Keratinocyte (primary cell): ENCODE measurements at regions not wholly inside any gene's neighbourhood (a gene's known extent, or its start where the extent isn't known, plus 50 kb on each side); places are given as distances from the start of the nearest gene placed in this dataset.

ENCODE experiments used
- DNase-seq: peaks from one replicate; pipeline ENCODE4 v3.0.0-alpha.2; 2011; ENCODE audit warnings: low read depth, missing footprints, low spot score
- FAIRE-seq: peaks from 2 replicates; lab custom pipeline; 2011; peaks lifted over from hg19 to GRCh38; lab: Jason Lieb, UNC
- H2AFZ ChIP-seq: 2 replicates; pipeline ENCODE4 v1.6.0; 2012; ENCODE audit warnings: low read length, control low read depth, inconsistent platforms; ENCODE audit not compliant: control insufficient read depth
- H3K27ac ChIP-seq: 2 replicates; pipeline ENCODE4 v1.5.1; 2011; ENCODE audit warnings: low read length; ENCODE audit not compliant: control insufficient read depth, insufficient read depth
- H3K27me3 ChIP-seq: 3 replicates; pipeline ENCODE4 v1.6.0; 2011; ENCODE audit warnings: low read length; ENCODE audit not compliant: control insufficient read depth, insufficient read depth; ENCODE audit errors: extremely low read depth
- H3K36me3 ChIP-seq, 2 experiments: 2 replicates in 1 of 2; 3 replicates in 1 of 2; pipeline ENCODE4 v1.5.1; 2011; ENCODE audit warnings: low read length in 2 of 2, mild to moderate bottlenecking in 1 of 2; ENCODE audit not compliant: control insufficient read depth in 2 of 2, insufficient read depth in 2 of 2; ENCODE audit errors: extremely low read depth in 1 of 2
- H3K4me1 ChIP-seq: 3 replicates; pipeline ENCODE4 v1.5.1; 2011; ENCODE audit warnings: low read length; ENCODE audit not compliant: control insufficient read depth, insufficient read depth; ENCODE audit errors: extremely low read depth
- H3K4me2 ChIP-seq: 3 replicates; pipeline ENCODE4 v1.6.0; 2011; ENCODE audit warnings: low read depth, low read length; ENCODE audit not compliant: control insufficient read depth, insufficient read depth; ENCODE audit errors: extremely low read depth
- H3K4me3 ChIP-seq, 3 experiments: fragments of 200-600 bp in 1 of 3; sonication (generic) in 1 of 3; 2 replicates in 2 of 3; 3 replicates in 1 of 3; pipeline ENCODE4 v1.5.1; 2011 to 2016; ENCODE audit warnings: low read length in 3 of 3, mild to moderate bottlenecking in 3 of 3, control low read depth in 2 of 3, inconsistent platforms in 1 of 3, low read depth in 1 of 3, mixed read lengths in 1 of 3, mixed run types in 1 of 3, moderate library complexity in 1 of 3; ENCODE audit not compliant: control insufficient read depth in 2 of 3, insufficient read depth in 2 of 3; ENCODE audit errors: extremely low read depth in 1 of 3
- H3K79me2 ChIP-seq: 2 replicates; pipeline ENCODE4 v1.6.0; 2012; ENCODE audit warnings: low read length; ENCODE audit not compliant: control insufficient read depth, insufficient read depth
- H3K9ac ChIP-seq: 3 replicates; pipeline ENCODE4 v1.6.0; 2011; ENCODE audit warnings: low read length; ENCODE audit not compliant: control insufficient read depth, insufficient read depth; ENCODE audit errors: extremely low read depth
- H3K9me1 ChIP-seq: 3 replicates; pipeline ENCODE4 v1.6.0; 2011; ENCODE audit warnings: low read length; ENCODE audit not compliant: control insufficient read depth, insufficient read depth; ENCODE audit errors: extremely low read depth
- H3K9me3 ChIP-seq: 2 replicates; pipeline ENCODE4 v1.5.1; 2012; ENCODE audit warnings: low read depth, low read length; ENCODE audit not compliant: control insufficient read depth
- H4K20me1 ChIP-seq: 3 replicates; pipeline ENCODE4 v1.6.0; 2011; ENCODE audit warnings: low read length; ENCODE audit not compliant: control insufficient read depth, insufficient read depth; ENCODE audit errors: extremely low read depth
- EZH2 ChIP-seq: IDR thresholded peaks from one replicate; pipeline ENCODE4 v1.6.1; 2012; ENCODE audit warnings: inconsistent platforms, mild to moderate bottlenecking, low read length, moderate library complexity
- dilution Hi-C: fragments of 300-500 bp; cut with MboI; formaldehyde crosslinking; loops from one replicate; pipeline ENCODE4 v1.7.0; 2020; ENCODE audit warnings: low sequenced_read_pairs; ENCODE audit not compliant: extremely low pct_ligation_motif_present
- TF ChIP-seq, protein P1 (sequence below), 3 experiments: IDR thresholded peaks in 1 of 3; conservative IDR thresholded peaks in 1 of 3; optimal IDR thresholded peaks in 1 of 3; 2 replicates in 2 of 3; 3 replicates in 1 of 3; pipeline versions ENCODE3 to v1.5.1; 2011; ENCODE audit warnings: low read length in 3 of 3, mild to moderate bottlenecking in 3 of 3, moderate library complexity in 2 of 3, control low read depth in 1 of 3, inconsistent platforms in 1 of 3; ENCODE audit not compliant: insufficient read depth in 2 of 3; ENCODE audit errors: extremely low read depth in 1 of 3

DNA sequence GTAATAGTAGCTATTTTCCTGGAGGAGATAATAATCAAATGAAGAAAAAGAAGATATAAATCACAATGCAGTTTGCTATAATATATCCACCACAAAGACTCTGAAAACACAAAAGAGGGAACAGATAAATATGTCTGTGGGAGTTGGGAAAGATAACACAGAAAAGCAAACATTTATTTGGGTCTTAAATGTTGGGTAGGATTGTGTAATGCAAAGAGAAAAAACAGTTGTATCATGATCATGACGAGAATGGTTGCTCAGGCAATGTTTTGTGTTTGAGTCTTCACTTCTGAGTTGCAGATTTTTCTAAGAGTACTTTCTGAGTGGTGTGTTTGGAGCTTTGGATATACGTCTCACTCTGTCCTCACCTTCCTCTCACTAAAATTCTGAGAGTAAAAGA is 437.5 kb downstream of the TFEC start:
- no peak overlapping the region for H3K4me2 ChIP-seq
- H3K27ac ChIP-seq = no peak overlapping the region
- no peaks in the 10 kb centered on the region for H3K27me3 ChIP-seq
- DNase-seq (no peak), FAIRE-seq (no peak)
- no peak for TF ChIP-seq EZH2
- TF ChIP-seq, protein P1, sequence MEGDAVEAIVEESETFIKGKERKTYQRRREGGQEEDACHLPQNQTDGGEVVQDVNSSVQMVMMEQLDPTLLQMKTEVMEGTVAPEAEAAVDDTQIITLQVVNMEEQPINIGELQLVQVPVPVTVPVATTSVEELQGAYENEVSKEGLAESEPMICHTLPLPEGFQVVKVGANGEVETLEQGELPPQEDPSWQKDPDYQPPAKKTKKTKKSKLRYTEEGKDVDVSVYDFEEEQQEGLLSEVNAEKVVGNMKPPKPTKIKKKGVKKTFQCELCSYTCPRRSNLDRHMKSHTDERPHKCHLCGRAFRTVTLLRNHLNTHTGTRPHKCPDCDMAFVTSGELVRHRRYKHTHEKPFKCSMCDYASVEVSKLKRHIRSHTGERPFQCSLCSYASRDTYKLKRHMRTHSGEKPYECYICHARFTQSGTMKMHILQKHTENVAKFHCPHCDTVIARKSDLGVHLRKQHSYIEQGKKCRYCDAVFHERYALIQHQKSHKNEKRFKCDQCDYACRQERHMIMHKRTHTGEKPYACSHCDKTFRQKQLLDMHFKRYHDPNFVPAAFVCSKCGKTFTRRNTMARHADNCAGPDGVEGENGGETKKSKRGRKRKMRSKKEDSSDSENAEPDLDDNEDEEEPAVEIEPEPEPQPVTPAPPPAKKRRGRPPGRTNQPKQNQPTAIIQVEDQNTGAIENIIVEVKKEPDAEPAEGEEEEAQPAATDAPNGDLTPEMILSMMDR (optimal IDR thresholded peaks at IDR 0.05 in 1 of 3, IDR thresholded peaks at IDR 0.05 in 1 of 3, conservative IDR thresholded peaks at IDR 0.05 in 1 of 3; ENCODE audit: extremely low read depth in 1 of 3, insufficient read depth in 2 of 3, low read length in 3 of 3) = no peak
- H3K4me1 ChIP-seq = no peaks in the 10 kb centered on the region
- H3K36me3 ChIP-seq = no peaks in the 10 kb centered on the region
- H4K20me1 ChIP-seq = no peaks in the 10 kb centered on the region
- no peak overlapping the region for H3K4me3 ChIP-seq
- H2AFZ ChIP-seq = no peak overlapping the region
- H3K9me1 ChIP-seq = no peaks in the 10 kb centered on the region
- H3K9me3 ChIP-seq = no peaks in the 10 kb centered on the region
- no peak overlapping the region for H3K9ac ChIP-seq
- H3K79me2 ChIP-seq = no peaks in the 10 kb centered on the region
- dilution Hi-C loops = no loop called here

DNA sequence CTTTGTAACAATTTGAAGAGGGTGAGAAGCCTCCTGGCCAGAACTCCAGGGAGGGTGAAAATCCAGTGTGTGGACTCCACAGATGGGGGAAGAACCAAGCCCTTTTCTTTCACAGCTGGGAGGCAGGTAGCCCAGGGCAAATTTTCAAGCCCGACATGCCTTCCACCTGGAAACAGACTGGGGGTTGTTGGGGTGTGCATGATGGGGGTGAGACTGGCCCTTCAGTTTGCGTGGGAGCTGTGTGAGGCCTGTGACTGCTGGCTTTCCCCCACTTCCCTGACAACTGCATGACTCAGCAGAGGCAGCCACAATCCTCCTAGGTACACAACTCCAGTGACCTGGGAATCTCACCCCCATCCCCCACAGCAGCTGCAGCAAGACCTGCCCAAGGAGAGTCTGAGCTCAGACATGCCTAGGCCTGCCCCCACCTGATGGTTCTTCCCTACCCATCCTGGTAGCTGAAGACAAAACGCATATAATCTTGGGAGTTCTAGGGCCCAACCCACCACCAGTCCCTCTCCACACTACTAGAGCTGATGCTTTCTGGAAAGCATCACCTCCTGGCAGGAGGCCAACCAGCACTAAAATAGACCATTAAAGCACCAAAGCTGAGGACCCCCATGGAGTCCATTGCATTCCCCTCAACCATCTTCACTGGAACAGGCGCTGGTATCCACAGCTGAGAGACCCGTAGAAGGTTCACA is 445.4 kb downstream of the TFEC start:
- TF ChIP-seq EZH2 = no peak
- TF ChIP-seq, protein P1 (optimal IDR thresholded peaks at IDR 0.05 in 1 of 3, IDR thresholded peaks at IDR 0.05 in 1 of 3, conservative IDR thresholded peaks at IDR 0.05 in 1 of 3; ENCODE audit: extremely low read depth in 1 of 3, insufficient read depth in 2 of 3, low read length in 3 of 3) = no peak
- peak overlapping the region; percentile 52 for H3K27ac ChIP-seq
- dilution Hi-C loops = no loop called here
- peak overlapping the region; percentile 64 for H3K4me2 ChIP-seq
- H3K9me3 ChIP-seq = no peaks in the 10 kb centered on the region
- FAIRE-seq (peak; percentile 88), DNase-seq (peak; percentile 64)
- no peaks in the 10 kb centered on the region for H3K36me3 ChIP-seq
- no peaks in the 10 kb centered on the region for H3K79me2 ChIP-seq
- H3K9ac ChIP-seq = no peak overlapping the region
- no peaks in the 10 kb centered on the region for H4K20me1 ChIP-seq
- peaks cover 11% of the 10 kb centered on the region for H3K4me1 ChIP-seq
- H3K9me1 ChIP-seq = no peaks in the 10 kb centered on the region
- peak overlapping the region; percentile 76 for H2AFZ ChIP-seq
- H3K27me3 ChIP-seq = no peaks in the 10 kb centered on the region
- H3K4me3 ChIP-seq = no peak overlapping the region
